ENCODE measurements at regions not wholly inside any gene's neighbourhood (a gene's known extent, or its start where the extent isn't known, plus 50 kb on each side); places are given as distances from the start of the nearest gene placed in this dataset.

DNA sequence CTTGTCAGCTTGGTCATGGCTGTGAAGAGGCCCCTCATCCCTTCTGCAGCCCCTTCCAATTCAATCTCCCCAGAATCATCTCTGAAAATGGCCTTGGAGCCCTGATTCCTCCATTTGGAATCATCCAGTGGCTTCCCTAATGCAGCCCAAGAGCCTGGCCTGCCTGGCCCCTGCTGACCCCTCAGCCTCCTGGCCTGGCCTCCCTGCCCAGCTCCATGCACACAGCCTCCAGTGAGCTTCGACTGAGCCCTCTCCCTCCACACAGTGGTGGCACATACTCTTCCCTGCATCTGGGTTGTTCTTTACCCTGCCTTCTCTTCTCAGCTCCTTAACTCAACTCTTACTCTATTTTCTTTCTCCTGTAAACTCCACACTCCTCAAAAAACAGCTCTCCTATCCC lies 120.9 kb downstream of the ANKRD60 start:
- Histone ChIP-seq H3K4me3 (ENCODE audit: low read depth, low read length) (no peak overlapping the region), H3K9me3 (ENCODE audit: severe bottlenecking) (peaks cover 4% of the 10 kb centered on the region), H3K36me3 (no peaks in the 10 kb centered on the region), H3K27me3 (ENCODE audit: insufficient read depth, low read depth, severe bottlenecking) (no peaks in the 10 kb centered on the region), H3K27ac (no peak overlapping the region)
- TF ChIP-seq, protein P1, sequence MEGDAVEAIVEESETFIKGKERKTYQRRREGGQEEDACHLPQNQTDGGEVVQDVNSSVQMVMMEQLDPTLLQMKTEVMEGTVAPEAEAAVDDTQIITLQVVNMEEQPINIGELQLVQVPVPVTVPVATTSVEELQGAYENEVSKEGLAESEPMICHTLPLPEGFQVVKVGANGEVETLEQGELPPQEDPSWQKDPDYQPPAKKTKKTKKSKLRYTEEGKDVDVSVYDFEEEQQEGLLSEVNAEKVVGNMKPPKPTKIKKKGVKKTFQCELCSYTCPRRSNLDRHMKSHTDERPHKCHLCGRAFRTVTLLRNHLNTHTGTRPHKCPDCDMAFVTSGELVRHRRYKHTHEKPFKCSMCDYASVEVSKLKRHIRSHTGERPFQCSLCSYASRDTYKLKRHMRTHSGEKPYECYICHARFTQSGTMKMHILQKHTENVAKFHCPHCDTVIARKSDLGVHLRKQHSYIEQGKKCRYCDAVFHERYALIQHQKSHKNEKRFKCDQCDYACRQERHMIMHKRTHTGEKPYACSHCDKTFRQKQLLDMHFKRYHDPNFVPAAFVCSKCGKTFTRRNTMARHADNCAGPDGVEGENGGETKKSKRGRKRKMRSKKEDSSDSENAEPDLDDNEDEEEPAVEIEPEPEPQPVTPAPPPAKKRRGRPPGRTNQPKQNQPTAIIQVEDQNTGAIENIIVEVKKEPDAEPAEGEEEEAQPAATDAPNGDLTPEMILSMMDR (IDR thresholded peaks at IDR 0.05; ENCODE audit: low read depth, low read length), result no peak
- no peak for DNase-seq

DNA sequence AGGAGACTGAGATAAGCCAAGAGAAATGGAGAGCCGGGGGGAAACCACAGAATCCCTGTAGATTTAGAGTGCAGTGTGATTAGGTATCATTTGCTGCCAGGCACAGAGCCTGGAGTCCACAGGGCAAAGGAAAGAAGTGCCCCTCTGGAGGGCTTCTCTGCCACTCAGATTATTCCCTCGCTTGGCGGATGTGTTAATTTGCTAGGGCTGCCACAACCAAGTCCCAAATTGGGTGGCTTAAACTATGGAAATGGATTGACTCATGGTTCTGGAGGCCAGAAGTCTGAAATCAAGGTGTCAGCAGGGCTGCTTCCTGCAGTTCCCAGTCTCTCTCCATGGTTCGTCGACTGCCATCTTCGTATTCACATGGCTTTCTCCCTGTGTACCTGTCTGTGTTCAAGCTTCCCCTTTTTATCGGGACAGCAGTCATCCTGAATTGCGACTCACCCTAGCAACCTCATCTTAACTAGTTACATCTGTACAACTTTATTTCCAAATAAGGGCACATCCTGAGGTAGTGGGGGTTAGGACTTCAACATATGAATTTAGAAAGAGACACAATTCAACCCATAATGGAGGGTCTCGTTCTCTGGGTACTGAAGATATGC lies 122.2 kb downstream of the ANKRD60 start:
- peaks cover 4% of the 10 kb centered on the region for H3K9me3 ChIP-seq (ENCODE audit: severe bottlenecking)
- no peaks in the 10 kb centered on the region for H3K36me3 ChIP-seq
- no peak for DNase-seq
- no peak overlapping the region for H3K4me3 ChIP-seq (ENCODE audit: low read depth, low read length)
- H3K27me3 ChIP-seq (ENCODE audit: insufficient read depth, low read depth, severe bottlenecking), result no peaks in the 10 kb centered on the region
- H3K27ac ChIP-seq, result no peak overlapping the region
- TF ChIP-seq, protein P1 (IDR thresholded peaks at IDR 0.05; ENCODE audit: low read depth, low read length), result no peak

DNA sequence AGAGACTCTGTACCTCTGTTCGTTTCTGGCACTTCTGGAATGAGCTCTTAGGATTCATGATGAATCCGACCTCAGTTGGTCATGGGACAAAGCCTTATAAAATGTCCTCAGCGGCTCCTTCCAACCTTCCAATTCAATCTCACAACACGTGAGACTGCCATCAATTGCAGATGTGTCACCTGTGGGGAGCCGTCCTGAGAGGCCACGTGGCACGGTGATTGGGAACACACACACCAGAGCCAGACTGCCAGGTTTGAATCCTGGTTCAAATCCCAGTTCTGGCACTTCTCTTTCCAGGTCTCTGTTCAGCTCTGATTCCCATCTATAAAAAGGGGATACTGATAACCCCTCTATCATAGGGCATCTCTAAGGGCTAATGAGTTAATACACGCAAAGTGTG lies 124.5 kb downstream of the ANKRD60 start:
- H3K4me3 ChIP-seq (ENCODE audit: low read depth, low read length), result no peak overlapping the region
- no peaks in the 10 kb centered on the region for H3K27me3 ChIP-seq (ENCODE audit: insufficient read depth, low read depth, severe bottlenecking)
- TF ChIP-seq, protein P1 (IDR thresholded peaks at IDR 0.05; ENCODE audit: low read depth, low read length), result no peak
- peaks cover 4% of the 10 kb centered on the region for H3K9me3 ChIP-seq (ENCODE audit: severe bottlenecking)
- H3K27ac ChIP-seq, result no peak overlapping the region
- no peak for DNase-seq
- H3K36me3 ChIP-seq, result no peaks in the 10 kb centered on the region

DNA sequence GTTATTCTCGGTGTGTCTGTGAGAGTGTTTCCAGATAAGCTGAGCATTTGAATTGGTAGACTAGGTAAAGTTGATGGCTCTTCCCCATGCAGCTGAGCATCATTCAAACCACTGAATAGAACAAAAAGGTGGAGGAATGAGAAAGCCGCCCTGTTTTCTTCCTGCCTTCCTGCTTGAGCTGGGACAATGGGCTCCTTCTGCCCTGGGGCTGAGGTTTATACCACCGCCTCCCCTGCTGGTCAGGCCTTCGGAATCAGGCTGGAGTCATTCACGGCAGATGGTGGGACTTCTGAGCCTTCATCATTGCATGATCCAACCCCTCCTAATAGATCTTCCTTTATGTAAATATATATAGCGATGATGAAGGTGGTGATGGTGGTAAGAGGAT lies 124.9 kb downstream of the ANKRD60 start:
- no peak for DNase-seq
- H3K9me3 ChIP-seq (ENCODE audit: severe bottlenecking), result peaks cover 4% of the 10 kb centered on the region
- no peak overlapping the region for H3K27ac ChIP-seq
- H3K4me3 ChIP-seq (ENCODE audit: low read depth, low read length), result no peak overlapping the region
- no peaks in the 10 kb centered on the region for H3K36me3 ChIP-seq
- no peaks in the 10 kb centered on the region for H3K27me3 ChIP-seq (ENCODE audit: insufficient read depth, low read depth, severe bottlenecking)
- TF ChIP-seq, protein P1 (IDR thresholded peaks at IDR 0.05; ENCODE audit: low read depth, low read length), result no peak

DNA sequence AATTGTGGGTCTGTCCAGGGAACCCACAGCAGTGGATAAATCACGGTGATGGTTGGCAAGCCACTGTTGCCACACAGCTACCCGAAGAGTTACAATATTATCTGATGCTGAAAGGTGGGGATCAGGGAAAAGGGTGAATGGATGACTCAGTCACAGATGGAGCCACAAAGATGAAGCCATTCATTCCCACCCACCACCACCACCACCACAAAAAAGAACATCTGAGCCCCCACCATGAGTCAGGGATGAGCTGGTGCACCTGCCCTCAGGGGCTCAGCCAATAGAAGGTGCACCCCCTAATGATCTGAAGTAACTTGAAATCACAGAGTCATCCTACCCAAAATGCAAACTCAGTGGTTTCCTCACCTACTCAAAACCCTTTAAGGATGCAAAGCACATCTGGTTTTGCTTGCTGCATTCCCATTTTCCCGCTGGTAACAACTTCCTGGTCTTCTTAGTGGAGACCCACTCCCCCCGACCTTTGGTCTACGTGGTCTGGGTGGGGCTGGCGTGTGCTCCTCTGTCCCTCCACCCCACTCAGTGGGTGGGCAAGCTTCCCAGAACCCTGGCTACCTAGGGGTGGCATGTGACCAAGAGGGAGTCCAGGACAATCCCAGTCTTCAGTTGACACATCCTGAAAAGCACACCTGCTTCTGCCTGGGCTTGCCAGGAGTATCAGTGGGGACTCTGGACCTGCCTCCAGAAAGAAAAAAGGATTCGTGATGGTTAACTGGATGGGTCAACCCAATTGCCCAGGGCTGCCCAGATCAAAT lies 125.5 kb downstream of the ANKRD60 start:
- no peak overlapping the region for H3K4me3 ChIP-seq (ENCODE audit: low read depth, low read length)
- no peak for DNase-seq
- no peak overlapping the region for H3K27ac ChIP-seq
- peaks cover 4% of the 10 kb centered on the region for H3K9me3 ChIP-seq (ENCODE audit: severe bottlenecking)
- no peaks in the 10 kb centered on the region for H3K27me3 ChIP-seq (ENCODE audit: insufficient read depth, low read depth, severe bottlenecking)
- H3K36me3 ChIP-seq, result no peaks in the 10 kb centered on the region
- TF ChIP-seq, protein P1 (IDR thresholded peaks at IDR 0.05; ENCODE audit: low read depth, low read length), result no peak

Measured in WERI-Rb-1 (cell line).